ENCODE measurements at regions not wholly inside any gene's neighbourhood (a gene's known extent, or its start where the extent isn't known, plus 50 kb on each side); places are given as distances from the start of the nearest gene placed in this dataset.

GRCh38 chr18:24968238-24968775 is 383.7 kb downstream of the ZNF521 start:
- no peak overlapping the region for H2AK5ac ChIP-seq (ENCODE audit: insufficient read length, low read length)
- no CpG with 5 or more reads among the region's 3 CpGs for WGBS (ENCODE audit: extremely low coverage, insufficient read length, low lambda C conversion rate)
- H3K4ac ChIP-seq (ENCODE audit: low read depth, low read length), result no peak overlapping the region
- no peaks in the 10 kb centered on the region; a peak in 1 of 7 replicates for H3K36me3 Mint-ChIP-seq (ENCODE audit: insufficient read depth in 1 of 3, low read depth in 3 of 3)
- no peak overlapping the region for H3K14ac ChIP-seq (ENCODE audit: insufficient read depth, low read length)
- H4K5ac ChIP-seq (ENCODE audit: insufficient read length, low read depth, low read length), result no peak overlapping the region
- H3K23me2 ChIP-seq (ENCODE audit: insufficient read length, low read depth, low read length, poor library complexity, severe bottlenecking), result no peaks in the 10 kb centered on the region
- H3K27ac Mint-ChIP-seq, result no peak overlapping the region
- no peak overlapping the region for H3K4me3 Mint-ChIP-seq
- no peaks in the 10 kb centered on the region for H4K20me1 ChIP-seq (ENCODE audit: control insufficient read depth, insufficient read depth, insufficient read length)
- no peak overlapping the region for H2AFZ ChIP-seq (ENCODE audit: low read length)
- peaks cover 4% of the 10 kb centered on the region; the same call in 1 of the 2 replicates for H3K27me3 Mint-ChIP-seq (ENCODE audit: low read depth)
- no peak overlapping the region for H3K23ac ChIP-seq (ENCODE audit: insufficient read length, low read depth, low read length)
- no peak overlapping the region for H3K56ac ChIP-seq (ENCODE audit: insufficient read length, low read depth, low read length)
- H3K27ac ChIP-seq (ENCODE audit: insufficient read length, low read depth, low read length), result no peak overlapping the region
- no peak overlapping the region for H4K8ac ChIP-seq (replicated peaks; ENCODE audit: insufficient read length, low read depth, low read length)
- H3K79me2 ChIP-seq (ENCODE audit: insufficient read depth, low read length), result no peaks in the 10 kb centered on the region
- no peaks in the 10 kb centered on the region for H3K27me3 ChIP-seq (ENCODE audit: insufficient read depth, low read length)
- H2BK12ac ChIP-seq (ENCODE audit: insufficient read length, low read depth, low read length), result no peak overlapping the region
- H3K4me1 ChIP-seq (ENCODE audit: insufficient read depth, low read length), result no peaks in the 10 kb centered on the region
- TF ChIP-seq, protein P1, sequence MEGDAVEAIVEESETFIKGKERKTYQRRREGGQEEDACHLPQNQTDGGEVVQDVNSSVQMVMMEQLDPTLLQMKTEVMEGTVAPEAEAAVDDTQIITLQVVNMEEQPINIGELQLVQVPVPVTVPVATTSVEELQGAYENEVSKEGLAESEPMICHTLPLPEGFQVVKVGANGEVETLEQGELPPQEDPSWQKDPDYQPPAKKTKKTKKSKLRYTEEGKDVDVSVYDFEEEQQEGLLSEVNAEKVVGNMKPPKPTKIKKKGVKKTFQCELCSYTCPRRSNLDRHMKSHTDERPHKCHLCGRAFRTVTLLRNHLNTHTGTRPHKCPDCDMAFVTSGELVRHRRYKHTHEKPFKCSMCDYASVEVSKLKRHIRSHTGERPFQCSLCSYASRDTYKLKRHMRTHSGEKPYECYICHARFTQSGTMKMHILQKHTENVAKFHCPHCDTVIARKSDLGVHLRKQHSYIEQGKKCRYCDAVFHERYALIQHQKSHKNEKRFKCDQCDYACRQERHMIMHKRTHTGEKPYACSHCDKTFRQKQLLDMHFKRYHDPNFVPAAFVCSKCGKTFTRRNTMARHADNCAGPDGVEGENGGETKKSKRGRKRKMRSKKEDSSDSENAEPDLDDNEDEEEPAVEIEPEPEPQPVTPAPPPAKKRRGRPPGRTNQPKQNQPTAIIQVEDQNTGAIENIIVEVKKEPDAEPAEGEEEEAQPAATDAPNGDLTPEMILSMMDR (conservative IDR thresholded peaks at IDR 0.05), result no peak
- no peak overlapping the region for H3K4me2 ChIP-seq (ENCODE audit: insufficient read depth, insufficient read length, low read length)
- no peak overlapping the region for H2BK20ac ChIP-seq (ENCODE audit: low read depth, low read length, poor library complexity, severe bottlenecking)
- peaks cover 5 to 6% of the 10 kb centered on the region in 2 experiments; a peak in 3 of 4 replicates for H3K4me1 Mint-ChIP-seq
- DNase-seq, result no peak
- H2BK120ac ChIP-seq (ENCODE audit: low read depth, low read length, poor library complexity, severe bottlenecking), result no peak overlapping the region
- no peaks in the 10 kb centered on the region for H3K9me3 ChIP-seq (ENCODE audit: control insufficient read depth, low read depth, low read length)
- no peak overlapping the region for H4K91ac ChIP-seq (ENCODE audit: insufficient read length, low read depth, low read length)
- H3T11ph ChIP-seq (ENCODE audit: low read length), result no peak overlapping the region
- no peak overlapping the region for H2BK5ac ChIP-seq (ENCODE audit: insufficient read length, low read length)
- no peak overlapping the region for H2BK15ac ChIP-seq (ENCODE audit: low read depth, low read length)
- H3K9me3 Mint-ChIP-seq, result peaks cover 0 to 3% of the 10 kb centered on the region in 2 experiments; a peak in 1 of 5 replicates
- H3K9ac ChIP-seq (ENCODE audit: extremely low read depth, insufficient read length, low read length), result no peak overlapping the region
- H3K18ac ChIP-seq (ENCODE audit: insufficient read length, low read depth, low read length), result no peak overlapping the region
- H3K79me1 ChIP-seq (ENCODE audit: insufficient read depth, low read depth, low read length, poor library complexity, severe bottlenecking), result no peaks in the 10 kb centered on the region
